Ovary (tissue), 7 donors: ENCODE measurements at regions not wholly inside any gene's neighbourhood (a gene's known extent, or its start where the extent isn't known, plus 50 kb on each side); places are given as distances from the start of the nearest gene placed in this dataset.

Experiments used
- DNase-seq, 5 donors: peaks; one replicate each; pipeline ENCODE4 v3.0.0-alpha.2; 2019 to 2020
- H3K27ac ChIP-seq, 2 donors: fragments of 200-600 bp; one replicate each; pipeline versions ENCODE4 v1.5.1 to v1.8.0; 2019 to 2022
- H3K27me3 ChIP-seq: fragments of 200-600 bp; one replicate; pipeline ENCODE4 v1.8.0; 2022
- H3K36me3 ChIP-seq: fragments of 200-600 bp; sonication (generic); one replicate; pipeline ENCODE4 v1.5.1; 2019
- H3K4me1 ChIP-seq: one replicate; pipeline ENCODE4 v1.8.1; 2013; ENCODE audit warnings: mild to moderate bottlenecking, moderate library complexity; ENCODE audit not compliant: insufficient read depth
- H3K4me3 ChIP-seq: fragments of 200-600 bp; sonication (generic); one replicate; pipeline ENCODE4 v1.5.1; 2017
- H3K9me3 ChIP-seq, 2 donors: fragments of 200-600 bp in 1 of 2; sonication (generic) in 1 of 2; one replicate each; pipeline versions ENCODE4 v1.5.1 to v1.8.1; 2013 to 2019; ENCODE audit warnings: mild to moderate bottlenecking in 1 of 2, moderate library complexity in 1 of 2
- CTCF ChIP-seq, 3 donors: fragments of 450-650 bp in 2 of 3; fragments of 200-600 bp in 1 of 3; IDR thresholded peaks; one replicate each; pipeline versions ENCODE4 v1.5.1 to v1.8.0; 2016 to 2022; ENCODE audit warnings: antibody characterized with exemption in 3 of 3, mild to moderate bottlenecking in 1 of 3
- EP300 ChIP-seq: sonication (generic); formaldehyde crosslinking; IDR thresholded peaks from one replicate; pipeline ENCODE4 v1.6.1; 2017; ENCODE audit warnings: antibody characterized with exemption
- POLR2A ChIP-seq: fragments of 450-650 bp; IDR thresholded peaks from one replicate; pipeline ENCODE4 v1.6.1; 2017; ENCODE audit warnings: antibody characterized with exemption, mild to moderate bottlenecking, moderate library complexity
- WGBS, 3 donors: extraction: QIAGEN DNeasy Blood & Tissue Kit in 1 of 3; methylation state at CpG; one replicate each; pipeline versions ENCODE4 v1.1.5 to v1.1.7; 2013 to 2017; 5-methylcytosine and 5-hydroxymethylcytosine counted together
- intact Hi-C, 4 donors: fragments of 100-400 bp; cut with DNase I; formaldehyde crosslinking; loops; one replicate each; pipeline versions ENCODE4 v1.11.0 to v1.15.1; 2022 to 2023
- donor health status: DM: no; HTN: no; CAD: no; lungs with moderate emphysema.
- donor health status: DM: no; HTN: no; CAD: no.
- donor health status: Bipolar disorder and iron deficiency.
- donor health status: DM: no; HTN: no; CAD: no.
- donor health status: DM: yes; HTN: yes; CAD: no.

- Histone ChIP-seq H3K27me3 (no peaks in the 10 kb centered on the region), H3K9me3 (no peaks in the 10 kb centered on the region), H3K27ac (no peak overlapping the region), H3K4me3 (no peak overlapping the region), H3K4me1 (no peaks in the 10 kb centered on the region), H3K36me3 (no peaks in the 10 kb centered on the region)
- no peak for TF ChIP-seq POLR2A
- no peak for TF ChIP-seq EP300
- no peak for TF ChIP-seq CTCF (IDR thresholded peaks at IDR 0.05)
- WGBS, 3 donors = 93 to 98% (median 96%) methylated on average over 1 of the region's 1 CpG
- DNase-seq = no peak
- intact Hi-C loops = no loop called here
These were observed 481.0 kb upstream of the TNP1 start for GRCh38 chr2:217340899-217341298.

GRCh38 chr2:217340176-217340575, 480.3 kb upstream of the TNP1 start:
- Histone ChIP-seq H3K27me3 (no peaks in the 10 kb centered on the region), H3K27ac (no peak overlapping the region), H3K4me1 (no peaks in the 10 kb centered on the region), H3K9me3 (no peaks in the 10 kb centered on the region), H3K4me3 (no peak overlapping the region), H3K36me3 (no peaks in the 10 kb centered on the region)
- TF ChIP-seq EP300 = no peak
- no peak for TF ChIP-seq CTCF (IDR thresholded peaks at IDR 0.05)
- TF ChIP-seq POLR2A = no peak
- DNase-seq = no peak
- intact Hi-C loops = no loop called here

GRCh38 chr2:217339753-217340152, 479.9 kb upstream of the TNP1 start:
- Histone ChIP-seq H3K4me3 (no peak overlapping the region), H3K27me3 (no peaks in the 10 kb centered on the region), H3K27ac (no peak overlapping the region), H3K9me3 (no peaks in the 10 kb centered on the region), H3K36me3 (no peaks in the 10 kb centered on the region), H3K4me1 (no peaks in the 10 kb centered on the region)
- intact Hi-C loops = no loop called here
- DNase-seq = no peak
- TF ChIP-seq POLR2A (no peak), CTCF (IDR thresholded peaks at IDR 0.05) (no peak), EP300 (no peak)
- 95 to 96% (median 95%) methylated on average over 5 of the region's 5 CpGs for WGBS, 3 donors

- 44 to 58% (median 45%) methylated on average over 4 of the region's 4 CpGs for WGBS, 3 donors
These were observed 478.5 kb upstream of the TNP1 start for GRCh38 chr2:217338306-217338916.

More at GRCh38 chr2:217338306-217338916, 478.5 kb upstream of the TNP1 start:
- Histone ChIP-seq H3K9me3 (no peaks in the 10 kb centered on the region), H3K27me3 (no peaks in the 10 kb centered on the region), H3K36me3 (no peaks in the 10 kb centered on the region), H3K4me1 (no peaks in the 10 kb centered on the region), H3K27ac (no peak overlapping the region), H3K4me3 (no peak overlapping the region)
- intact Hi-C loops = no loop called here
- DNase-seq = peak in 1 of 5 donors; percentile 36
- TF ChIP-seq EP300 (no peak), POLR2A (no peak), CTCF (IDR thresholded peaks at IDR 0.05) (no peak)
